ENCODE measurements at regions not wholly inside any gene's neighbourhood (a gene's known extent, or its start where the extent isn't known, plus 50 kb on each side); places are given as distances from the start of the nearest gene placed in this dataset.

DNA sequence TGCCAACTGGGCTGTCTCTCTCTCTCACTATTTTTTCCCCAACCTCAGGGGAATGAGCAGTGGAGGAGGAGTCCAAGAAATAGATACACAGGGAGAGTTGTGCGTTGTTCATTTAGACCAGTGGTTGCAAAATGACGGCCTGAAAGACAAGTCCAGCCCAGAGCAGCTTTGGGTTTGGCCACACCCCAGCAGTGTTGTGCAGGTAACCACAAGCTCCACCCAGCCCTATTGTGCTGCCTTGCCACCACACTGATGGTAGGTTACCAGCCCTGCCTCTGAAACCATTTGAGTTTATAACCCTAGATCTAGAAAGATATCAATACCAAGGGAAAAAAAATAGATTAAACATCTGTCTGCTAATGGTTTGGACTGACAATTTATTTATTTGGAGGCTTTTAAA is 144.3 kb downstream of the CMPK2 start:
- H3K4me3 Mint-ChIP-seq (ENCODE audit: unreplicated experiment) = no peak overlapping the region
- H3K36me3 Mint-ChIP-seq (ENCODE audit: low read depth, unreplicated experiment) = no peaks in the 10 kb centered on the region
- no peaks in the 10 kb centered on the region for H3K27me3 ChIP-seq (ENCODE audit: insufficient read depth, low read length)
- H2AFZ ChIP-seq (ENCODE audit: low read depth, low read length) = no peak overlapping the region
- H3K4me2 ChIP-seq (ENCODE audit: low read length) = no peak overlapping the region
- no peaks in the 10 kb centered on the region for H3K4me1 Mint-ChIP-seq (ENCODE audit: low read depth, unreplicated experiment)
- DNase-seq (ENCODE audit: low read depth) (no peak), FAIRE-seq (no peak)
- H4K20me1 ChIP-seq (ENCODE audit: insufficient read depth, low read length) = no peaks in the 10 kb centered on the region
- H3K9ac ChIP-seq (ENCODE audit: low read length) = no peak overlapping the region
- no peaks in the 10 kb centered on the region for H3K9me3 ChIP-seq (ENCODE audit: insufficient read depth, low read depth, low read length)
- no peaks in the 10 kb centered on the region for H3K27me3 Mint-ChIP-seq (ENCODE audit: low read depth, unreplicated experiment)
- no peak for TF ChIP-seq EZH2 (IDR thresholded peaks at IDR 0.05; ENCODE audit: insufficient read depth, low read length)
- TF ChIP-seq, protein P1, sequence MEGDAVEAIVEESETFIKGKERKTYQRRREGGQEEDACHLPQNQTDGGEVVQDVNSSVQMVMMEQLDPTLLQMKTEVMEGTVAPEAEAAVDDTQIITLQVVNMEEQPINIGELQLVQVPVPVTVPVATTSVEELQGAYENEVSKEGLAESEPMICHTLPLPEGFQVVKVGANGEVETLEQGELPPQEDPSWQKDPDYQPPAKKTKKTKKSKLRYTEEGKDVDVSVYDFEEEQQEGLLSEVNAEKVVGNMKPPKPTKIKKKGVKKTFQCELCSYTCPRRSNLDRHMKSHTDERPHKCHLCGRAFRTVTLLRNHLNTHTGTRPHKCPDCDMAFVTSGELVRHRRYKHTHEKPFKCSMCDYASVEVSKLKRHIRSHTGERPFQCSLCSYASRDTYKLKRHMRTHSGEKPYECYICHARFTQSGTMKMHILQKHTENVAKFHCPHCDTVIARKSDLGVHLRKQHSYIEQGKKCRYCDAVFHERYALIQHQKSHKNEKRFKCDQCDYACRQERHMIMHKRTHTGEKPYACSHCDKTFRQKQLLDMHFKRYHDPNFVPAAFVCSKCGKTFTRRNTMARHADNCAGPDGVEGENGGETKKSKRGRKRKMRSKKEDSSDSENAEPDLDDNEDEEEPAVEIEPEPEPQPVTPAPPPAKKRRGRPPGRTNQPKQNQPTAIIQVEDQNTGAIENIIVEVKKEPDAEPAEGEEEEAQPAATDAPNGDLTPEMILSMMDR (IDR thresholded peaks at IDR 0.05; ENCODE audit: insufficient read depth, low read depth, low read length) = no peak
- H3K4me1 ChIP-seq (ENCODE audit: insufficient read depth, low read length) = no peaks in the 10 kb centered on the region
- H3K4me3 ChIP-seq (ENCODE audit: insufficient read depth, low read depth, low read length) = no peak overlapping the region
- no peak overlapping the region for H3K27ac Mint-ChIP-seq (ENCODE audit: unreplicated experiment)
- no peak overlapping the region for H3K27ac ChIP-seq (ENCODE audit: low read depth, low read length)
- no peaks in the 10 kb centered on the region for H3K36me3 ChIP-seq (ENCODE audit: insufficient read depth, low read length)
- H3K9me3 Mint-ChIP-seq (ENCODE audit: unreplicated experiment) = peaks cover 3% of the 10 kb centered on the region
- H3K79me2 ChIP-seq (ENCODE audit: insufficient read depth, low read length) = no peaks in the 10 kb centered on the region

DNA sequence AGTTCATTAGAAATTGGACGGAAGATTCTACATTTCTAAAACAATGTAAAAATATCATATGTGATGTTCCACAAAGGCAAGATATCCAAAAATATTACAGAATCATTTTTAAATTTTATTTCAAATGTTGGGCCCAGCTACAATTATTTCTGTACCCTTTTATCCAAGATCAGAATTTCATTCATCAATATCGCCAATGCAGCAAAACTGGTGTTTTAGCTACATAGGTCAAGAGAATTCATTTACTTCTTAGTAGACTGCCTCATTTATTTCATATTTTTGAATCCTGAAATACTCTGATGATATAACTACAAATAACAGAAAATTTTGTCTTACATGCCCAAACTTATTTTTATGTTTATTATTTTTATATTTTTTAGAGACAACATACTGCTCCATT is 143.1 kb downstream of the CMPK2 start:
- H3K27ac Mint-ChIP-seq (ENCODE audit: unreplicated experiment) = no peak overlapping the region
- no peaks in the 10 kb centered on the region for H3K4me1 ChIP-seq (ENCODE audit: insufficient read depth, low read length)
- H3K27ac ChIP-seq (ENCODE audit: low read depth, low read length) = no peak overlapping the region
- no peak overlapping the region for H3K9ac ChIP-seq (ENCODE audit: low read length)
- no peaks in the 10 kb centered on the region for H3K4me1 Mint-ChIP-seq (ENCODE audit: low read depth, unreplicated experiment)
- H3K27me3 Mint-ChIP-seq (ENCODE audit: low read depth, unreplicated experiment) = no peaks in the 10 kb centered on the region
- TF ChIP-seq, protein P1 (IDR thresholded peaks at IDR 0.05; ENCODE audit: insufficient read depth, low read depth, low read length) = no peak
- TF ChIP-seq EZH2 (IDR thresholded peaks at IDR 0.05; ENCODE audit: insufficient read depth, low read length) = no peak
- H3K9me3 Mint-ChIP-seq (ENCODE audit: unreplicated experiment) = peaks cover 3% of the 10 kb centered on the region
- DNase-seq (ENCODE audit: low read depth) (no peak), FAIRE-seq (no peak)
- H2AFZ ChIP-seq (ENCODE audit: low read depth, low read length) = no peak overlapping the region
- no peaks in the 10 kb centered on the region for H3K79me2 ChIP-seq (ENCODE audit: insufficient read depth, low read length)
- no peak overlapping the region for H3K4me3 Mint-ChIP-seq (ENCODE audit: unreplicated experiment)
- H3K27me3 ChIP-seq (ENCODE audit: insufficient read depth, low read length) = no peaks in the 10 kb centered on the region
- no peaks in the 10 kb centered on the region for H4K20me1 ChIP-seq (ENCODE audit: insufficient read depth, low read length)
- H3K36me3 Mint-ChIP-seq (ENCODE audit: low read depth, unreplicated experiment) = no peaks in the 10 kb centered on the region
- no peaks in the 10 kb centered on the region for H3K36me3 ChIP-seq (ENCODE audit: insufficient read depth, low read length)
- H3K4me3 ChIP-seq (ENCODE audit: insufficient read depth, low read depth, low read length) = no peak overlapping the region
- H3K4me2 ChIP-seq (ENCODE audit: low read length) = no peak overlapping the region
- no peaks in the 10 kb centered on the region for H3K9me3 ChIP-seq (ENCODE audit: insufficient read depth, low read depth, low read length)

DNA sequence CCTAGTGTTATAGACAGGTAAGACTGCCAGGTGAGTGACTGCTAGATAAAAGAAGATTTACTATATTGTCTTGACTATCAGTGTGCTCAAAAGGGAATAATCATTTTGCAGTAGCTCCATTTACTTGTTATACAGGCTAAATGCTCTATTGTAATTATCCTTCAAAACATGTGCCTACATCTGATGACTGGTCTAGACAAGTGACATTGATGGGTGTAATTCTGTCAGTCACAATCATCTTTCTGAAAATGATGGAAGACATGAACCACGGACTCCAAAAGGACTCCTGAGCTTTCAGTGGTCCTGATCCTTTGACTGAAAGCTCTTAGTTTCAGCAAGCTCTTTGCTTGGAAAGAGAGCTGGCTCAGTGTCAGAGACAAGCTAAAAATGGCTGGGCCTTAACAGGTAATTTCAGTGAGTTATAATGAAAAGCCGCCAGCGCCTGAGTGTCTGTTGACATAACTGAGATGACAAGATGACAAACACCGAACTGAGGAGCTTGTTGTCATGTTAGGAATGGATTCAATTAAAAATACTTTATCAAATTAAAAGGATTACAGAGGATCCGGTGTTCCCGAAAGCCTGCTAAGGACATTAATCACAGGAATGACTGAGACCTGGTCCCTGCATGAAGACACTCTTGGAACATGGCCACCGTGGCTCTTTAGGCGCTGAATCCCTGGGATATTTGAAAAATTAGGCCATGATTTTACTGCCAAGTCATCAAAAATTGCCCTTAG is 141.7 kb downstream of the CMPK2 start:
- no peaks in the 10 kb centered on the region for H3K36me3 Mint-ChIP-seq (ENCODE audit: low read depth, unreplicated experiment)
- DNase-seq (ENCODE audit: low read depth) (no peak), FAIRE-seq (no peak)
- H3K4me3 Mint-ChIP-seq (ENCODE audit: unreplicated experiment) = no peak overlapping the region
- Histone ChIP-seq H3K79me2 (ENCODE audit: insufficient read depth, low read length) (no peaks in the 10 kb centered on the region), H4K20me1 (ENCODE audit: insufficient read depth, low read length) (no peaks in the 10 kb centered on the region), H3K9ac (ENCODE audit: low read length) (no peak overlapping the region), H2AFZ (ENCODE audit: low read depth, low read length) (no peak overlapping the region), H3K4me3 (ENCODE audit: insufficient read depth, low read depth, low read length) (no peak overlapping the region), H3K27me3 (ENCODE audit: insufficient read depth, low read length) (no peaks in the 10 kb centered on the region), H3K4me1 (ENCODE audit: insufficient read depth, low read length) (no peaks in the 10 kb centered on the region), H3K4me2 (ENCODE audit: low read length) (no peak overlapping the region), H3K36me3 (ENCODE audit: insufficient read depth, low read length) (no peaks in the 10 kb centered on the region), H3K9me3 (ENCODE audit: insufficient read depth, low read depth, low read length) (no peaks in the 10 kb centered on the region), H3K27ac (ENCODE audit: low read depth, low read length) (no peak overlapping the region)
- H3K4me1 Mint-ChIP-seq (ENCODE audit: low read depth, unreplicated experiment) = no peaks in the 10 kb centered on the region
- H3K27ac Mint-ChIP-seq (ENCODE audit: unreplicated experiment) = no peak overlapping the region
- no peak for TF ChIP-seq EZH2 (IDR thresholded peaks at IDR 0.05; ENCODE audit: insufficient read depth, low read length)
- TF ChIP-seq, protein P1 (IDR thresholded peaks at IDR 0.05; ENCODE audit: insufficient read depth, low read depth, low read length) = no peak
- peaks cover 3% of the 10 kb centered on the region for H3K9me3 Mint-ChIP-seq (ENCODE audit: unreplicated experiment)
- H3K27me3 Mint-ChIP-seq (ENCODE audit: low read depth, unreplicated experiment) = no peaks in the 10 kb centered on the region
